Right lobe of liver (tissue), 6 donors: ENCODE measurements at regions not wholly inside any gene's neighbourhood (a gene's known extent, or its start where the extent isn't known, plus 50 kb on each side); places are given as distances from the start of the nearest gene placed in this dataset.

ENCODE experiments used
- ATAC-seq, 4 donors: fragments of 200-7000 bp; cut with Tn5 transposase; one replicate each; pipeline ENCODE4 v1.9.1; 2020; ENCODE audit warnings: mild to moderate bottlenecking in 4 of 4, moderate library complexity in 4 of 4
- DNase-seq, 3 donors: peaks; one replicate each; pipeline ENCODE4 v3.0.0-alpha.2; 2020
- H3K27ac ChIP-seq, 3 donors: fragments of 200-600 bp; one replicate each; pipeline ENCODE4 v1.8.0; 2022
- H3K27me3 ChIP-seq, 2 donors: fragments of 200-600 bp; one replicate each; pipeline ENCODE4 v1.8.0; 2022
- H3K36me3 ChIP-seq, 4 donors: fragments of 200-600 bp; sonication (generic) in 1 of 4; one replicate each; pipeline versions ENCODE4 v1.5.1 to v1.8.0; 2017 to 2022; ENCODE audit warnings: control low read depth in 1 of 4
- H3K4me1 ChIP-seq, 4 donors: fragments of 200-600 bp; sonication (generic) in 1 of 4; one replicate each; pipeline versions ENCODE4 v1.5.1 to v1.8.0; 2017 to 2022; ENCODE audit warnings: control low read depth in 1 of 4
- H3K4me3 ChIP-seq, 3 donors: fragments of 200-600 bp; one replicate each; pipeline ENCODE4 v1.8.0; 2022
- H3K9me3 ChIP-seq, 4 donors: fragments of 200-600 bp; sonication (generic) in 1 of 4; one replicate each; pipeline versions ENCODE4 v1.5.1 to v1.8.0; 2017 to 2022; ENCODE audit warnings: control low read depth in 1 of 4
- CTCF ChIP-seq, 4 donors: fragments of 200-600 bp in 3 of 4; fragments of 450-650 bp in 1 of 4; IDR thresholded peaks; one replicate each; pipeline versions ENCODE4 v1.5.1 to v1.8.0; 2016 to 2022; ENCODE audit warnings: antibody characterized with exemption in 4 of 4, mild to moderate bottlenecking in 2 of 4
- POLR2A ChIP-seq: fragments of 450-650 bp; IDR thresholded peaks from one replicate; pipeline ENCODE4 v1.6.1; 2017; ENCODE audit warnings: antibody characterized with exemption, mild to moderate bottlenecking
- WGBS: methylation state at CpG from one replicate; pipeline ENCODE4 v1.1.6; 2018; ENCODE audit warnings: low coverage, low lambda C conversion rate; ENCODE audit not compliant: insufficient coverage; ENCODE audit errors: missing lambda C conversion rate; 5-methylcytosine and 5-hydroxymethylcytosine counted together
- intact Hi-C, 2 donors: fragments of 100-400 bp; cut with DNase I; formaldehyde crosslinking; loops; one replicate each; pipeline versions ENCODE4 v1.11.2 to v1.14.1; 2022
- donor health status: DM: no; HTN: yes; CAD: no.
- donor health status: DM: no; HTN: no; CAD: no.
- donor health status: DM: no; HTN: no; CAD: no.
- donor health status: DM: no; HTN: yes; CAD: no.
- donor health status: DM: no; HTN: yes; CAD: no.

- DNase-seq (no peak), ATAC-seq (no peak)
- Histone ChIP-seq H3K9me3 (no peaks in the 10 kb centered on the region), H3K4me1 (no peaks in the 10 kb centered on the region), H3K27ac (no peak overlapping the region), H3K36me3 (no peaks in the 10 kb centered on the region), H3K27me3 (no peaks in the 10 kb centered on the region), H3K4me3 (no peak overlapping the region)
- TF ChIP-seq CTCF (IDR thresholded peaks at IDR 0.05) = no peak
- no peak for TF ChIP-seq POLR2A
- intact Hi-C loops = no loop called here
- 64% methylated on average over 7 of the region's 7 CpGs for WGBS
These were observed 152.8 kb downstream of the BCL11A start for GRCh38 chr2:60400462-60401246.

DNA sequence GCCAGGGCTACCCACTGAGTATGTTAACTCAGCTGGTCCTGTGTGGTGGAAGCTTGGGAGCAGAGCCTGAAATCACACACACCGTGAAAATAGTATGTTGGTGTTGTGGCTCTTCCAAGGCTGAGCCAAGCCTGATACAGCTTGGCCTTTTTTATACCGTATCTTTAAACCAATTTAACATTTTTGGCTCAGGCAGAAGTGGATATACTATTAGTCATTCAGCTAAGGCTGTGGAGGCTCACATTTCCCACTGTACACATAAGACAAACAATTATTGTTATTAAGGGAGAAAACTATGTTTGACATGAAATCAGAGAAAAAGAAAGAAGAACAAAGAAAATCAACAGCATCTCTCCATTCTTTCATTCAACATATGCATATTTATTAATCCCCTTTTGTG lies 159.0 kb downstream of the BCL11A start:
- 72% methylated on average over 2 of the region's 2 CpGs for WGBS
- H3K4me3 ChIP-seq = no peak overlapping the region
- no peaks in the 10 kb centered on the region for H3K4me1 ChIP-seq
- H3K36me3 ChIP-seq = no peaks in the 10 kb centered on the region
- no peak for DNase-seq
- no peak overlapping the region for H3K27ac ChIP-seq
- H3K27me3 ChIP-seq = no peaks in the 10 kb centered on the region
- no peak for TF ChIP-seq CTCF (IDR thresholded peaks at IDR 0.05)
- no peak for TF ChIP-seq POLR2A
- H3K9me3 ChIP-seq = no peaks in the 10 kb centered on the region
- intact Hi-C loops = no loop called here
- ATAC-seq = no peak

DNA sequence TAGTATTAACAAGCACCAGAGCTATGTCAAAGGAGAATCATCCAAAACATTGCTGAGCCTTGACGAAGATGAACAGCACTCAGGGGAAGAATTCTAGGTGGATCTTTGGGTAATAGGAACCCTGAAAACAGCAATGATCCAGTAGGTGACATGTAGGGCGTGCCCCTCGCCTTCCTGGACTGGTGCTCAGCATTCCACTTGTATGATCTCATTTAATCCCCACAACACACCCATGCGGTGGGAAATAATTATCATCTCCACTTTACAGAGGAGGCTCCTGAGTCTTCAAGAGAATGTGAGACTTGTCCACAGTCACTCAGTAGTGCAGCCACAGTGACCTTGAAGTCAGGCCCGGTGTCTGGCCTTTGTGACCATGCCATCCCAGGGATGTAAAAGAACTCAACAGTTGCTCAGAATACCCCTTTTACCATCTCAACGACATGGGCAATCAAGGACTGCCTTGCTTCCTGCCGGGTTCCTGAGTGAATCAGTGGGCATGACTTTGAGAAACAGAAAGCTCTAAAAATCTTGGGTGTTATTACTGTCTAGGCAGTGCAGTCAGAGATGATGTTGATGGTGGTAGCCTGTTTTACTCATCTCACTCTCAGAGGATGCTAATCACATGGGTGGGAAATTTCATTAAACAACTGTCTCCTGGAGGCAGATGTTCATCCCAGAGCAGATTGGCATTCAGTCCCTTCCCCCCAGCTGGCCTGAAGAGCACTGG lies 161.6 kb downstream of the BCL11A start:
- H3K27ac ChIP-seq = no peak overlapping the region
- intact Hi-C loops = no loop called here
- no peak for ATAC-seq
- no peak overlapping the region for H3K4me3 ChIP-seq
- no peaks in the 10 kb centered on the region for H3K4me1 ChIP-seq
- H3K36me3 ChIP-seq = no peaks in the 10 kb centered on the region
- H3K27me3 ChIP-seq = no peaks in the 10 kb centered on the region
- WGBS = 91% methylated on average over 4 of the region's 7 CpGs
- DNase-seq = no peak
- H3K9me3 ChIP-seq = no peaks in the 10 kb centered on the region
- TF ChIP-seq POLR2A (no peak), CTCF (IDR thresholded peaks at IDR 0.05) (no peak)

- no peaks in the 10 kb centered on the region for H3K27me3 ChIP-seq
- 66% methylated on average over 6 of the region's 6 CpGs for WGBS
- H3K27ac ChIP-seq = no peak overlapping the region
- intact Hi-C loops = no loop called here
- DNase-seq (no peak), ATAC-seq (no peak)
- H3K4me3 ChIP-seq = no peak overlapping the region
- H3K4me1 ChIP-seq = no peaks in the 10 kb centered on the region
- no peaks in the 10 kb centered on the region for H3K9me3 ChIP-seq
- no peak for TF ChIP-seq CTCF (IDR thresholded peaks at IDR 0.05)
- TF ChIP-seq POLR2A = no peak
- no peaks in the 10 kb centered on the region for H3K36me3 ChIP-seq
These were observed 162.2 kb downstream of the BCL11A start for GRCh38 chr2:60391230-60391629.
